Upper lobe of right lung (tissue), 1 donor: ENCODE measurements at regions not wholly inside any gene's neighbourhood (a gene's known extent, or its start where the extent isn't known, plus 50 kb on each side); places are given as distances from the start of the nearest gene placed in this dataset.
A peak's percentile ranks its signal among the peaks of the same experiment; 100 is the strongest.

Experiments used
- ATAC-seq: fragments of 200-7000 bp; cut with Tn5 transposase; one replicate; pipeline ENCODE4 v1.9.1; 2020; ENCODE audit warnings: mild to moderate bottlenecking, moderate library complexity
- DNase-seq: peaks from one replicate; pipeline ENCODE4 v3.0.0-alpha.2; 2020
- H3K27ac ChIP-seq: fragments of 200-600 bp; one replicate; pipeline ENCODE4 v1.8.0; 2022
- H3K27me3 ChIP-seq: fragments of 200-600 bp; one replicate; pipeline ENCODE4 v1.8.0; 2022; ENCODE audit warnings: mild to moderate bottlenecking
- H3K36me3 ChIP-seq: fragments of 200-600 bp; one replicate; pipeline ENCODE4 v1.8.0; 2022
- H3K4me1 ChIP-seq: fragments of 200-600 bp; one replicate; pipeline ENCODE4 v1.8.0; 2022
- H3K4me3 ChIP-seq: fragments of 200-600 bp; one replicate; pipeline ENCODE4 v1.8.0; 2022; ENCODE audit warnings: mild to moderate bottlenecking
- H3K9me3 ChIP-seq: fragments of 200-600 bp; one replicate; pipeline ENCODE4 v1.8.0; 2022
- CTCF ChIP-seq: fragments of 200-600 bp; IDR thresholded peaks from one replicate; pipeline ENCODE4 v1.8.0; 2022; ENCODE audit warnings: antibody characterized with exemption
- intact Hi-C: fragments of 100-400 bp; cut with DNase I; formaldehyde crosslinking; loops from one replicate; pipeline ENCODE4 v1.11.0; 2022
- donor health status: DM: no; HTN: yes; CAD: no; lungs with severe emphysema.

- Histone ChIP-seq H3K27me3 (no peaks in the 10 kb centered on the region), H3K36me3 (no peaks in the 10 kb centered on the region), H3K27ac (no peak overlapping the region), H3K9me3 (no peaks in the 10 kb centered on the region), H3K4me3 (no peak overlapping the region), H3K4me1 (no peaks in the 10 kb centered on the region)
- DNase-seq: no peak
- TF ChIP-seq CTCF: no peak
- intact Hi-C loops: no loop called here
- peak; percentile 56 for ATAC-seq
These were observed 118.6 kb upstream of the PRSS58 start for GRCh38 chr7:142376356-142376997.

- H3K4me3 ChIP-seq: no peak overlapping the region
- no peaks in the 10 kb centered on the region for H3K36me3 ChIP-seq
- TF ChIP-seq CTCF: no peak
- H3K27ac ChIP-seq: no peak overlapping the region
- H3K4me1 ChIP-seq: no peaks in the 10 kb centered on the region
- intact Hi-C loops: no loop called here
- no peaks in the 10 kb centered on the region for H3K9me3 ChIP-seq
- DNase-seq: no peak
- ATAC-seq: peak; percentile 79
- H3K27me3 ChIP-seq: no peaks in the 10 kb centered on the region
These were observed 118.0 kb upstream of the PRSS58 start for GRCh38 chr7:142375710-142376313.

GRCh38 chr7:142372727-142373126 lies 114.9 kb upstream of the PRSS58 start:
- TF ChIP-seq CTCF: no peak
- H3K36me3 ChIP-seq: no peaks in the 10 kb centered on the region
- no peak for DNase-seq
- H3K4me1 ChIP-seq: no peaks in the 10 kb centered on the region
- H3K27ac ChIP-seq: no peak overlapping the region
- no peak overlapping the region for H3K4me3 ChIP-seq
- intact Hi-C loops: no loop called here
- no peaks in the 10 kb centered on the region for H3K27me3 ChIP-seq
- no peaks in the 10 kb centered on the region for H3K9me3 ChIP-seq
- ATAC-seq: no peak

GRCh38 chr7:142371586-142372377 lies 113.9 kb upstream of the PRSS58 start:
- TF ChIP-seq CTCF: no peak
- Histone ChIP-seq H3K36me3 (no peaks in the 10 kb centered on the region), H3K4me1 (no peaks in the 10 kb centered on the region), H3K27me3 (no peaks in the 10 kb centered on the region), H3K4me3 (no peak overlapping the region), H3K27ac (no peak overlapping the region), H3K9me3 (no peaks in the 10 kb centered on the region)
- intact Hi-C loops: no loop called here
- ATAC-seq (no peak), DNase-seq (no peak)

GRCh38 chr7:142365410-142365842 lies 107.6 kb upstream of the PRSS58 start:
- DNase-seq (no peak), ATAC-seq (no peak)
- no peaks in the 10 kb centered on the region for H3K9me3 ChIP-seq
- no peak overlapping the region for H3K4me3 ChIP-seq
- H3K27me3 ChIP-seq: no peaks in the 10 kb centered on the region
- no peaks in the 10 kb centered on the region for H3K4me1 ChIP-seq
- no peak for TF ChIP-seq CTCF
- intact Hi-C loops: no loop called here
- H3K27ac ChIP-seq: no peak overlapping the region
- no peaks in the 10 kb centered on the region for H3K36me3 ChIP-seq
